Neuronal stem cell (in vitro differentiated cells): ENCODE measurements at regions not wholly inside any gene's neighbourhood (a gene's known extent, or its start where the extent isn't known, plus 50 kb on each side); places are given as distances from the start of the nearest gene placed in this dataset.
"Not testable (repeated sequence)": the region's sequence is repeated elsewhere in the genome, so short reads cannot be mapped to it uniquely, and the experiment has no call there.

ENCODE experiments used
- DNase-seq: peaks from one replicate; pipeline ENCODE4 v3.0.0-alpha.2; 2013; ENCODE audit warnings: low spot score
- H2AFZ ChIP-seq: one replicate; pipeline ENCODE4 v1.6.1; 2013; ENCODE audit warnings: mild to moderate bottlenecking, low read length, inconsistent platforms
- H2AK5ac ChIP-seq: 2 replicates; pipeline ENCODE4 v1.6.1; 2013; ENCODE audit warnings: low read depth, mild to moderate bottlenecking, inconsistent platforms, low read length, moderate library complexity, mixed read lengths
- H2BK120ac ChIP-seq: 2 replicates; pipeline ENCODE4 v1.6.1; 2013; ENCODE audit warnings: low read depth, mild to moderate bottlenecking, inconsistent platforms, low read length, moderate library complexity, mixed read lengths
- H2BK12ac ChIP-seq: one replicate; pipeline ENCODE4 v1.6.1; 2013; ENCODE audit warnings: low read length, inconsistent platforms
- H2BK15ac ChIP-seq: 2 replicates; pipeline ENCODE4 v1.6.1; 2013; ENCODE audit warnings: mild to moderate bottlenecking, low read length, inconsistent platforms, mixed read lengths
- H2BK5ac ChIP-seq: one replicate; pipeline ENCODE4 v1.6.1; 2013; ENCODE audit warnings: inconsistent platforms, mild to moderate bottlenecking, low read length, moderate library complexity
- H3K14ac ChIP-seq: one replicate; pipeline ENCODE4 v1.6.1; 2013; ENCODE audit warnings: low read length, inconsistent platforms
- H3K18ac ChIP-seq: 2 replicates; pipeline ENCODE4 v1.6.1; 2013; ENCODE audit warnings: low read length, inconsistent platforms
- H3K23ac ChIP-seq: 2 replicates; pipeline ENCODE4 v1.6.1; 2013; ENCODE audit warnings: low read depth, mild to moderate bottlenecking, mixed read lengths, low read length, inconsistent platforms; ENCODE audit not compliant: poor library complexity
- H3K27ac ChIP-seq: replicated peaks from 3 replicates; pipeline ENCODE4 v1.5.1; 2013; ENCODE audit warnings: low read length, inconsistent platforms
- H3K27me3 ChIP-seq, 3 experiments: 2 replicates each; pipeline ENCODE4 v1.6.1; 2013; ENCODE audit warnings: low read length in 3 of 3, mild to moderate bottlenecking in 2 of 3, inconsistent platforms in 1 of 3, low read depth in 1 of 3, mixed read lengths in 1 of 3, moderate library complexity in 1 of 3; ENCODE audit not compliant: control insufficient read depth in 3 of 3, insufficient read depth in 3 of 3
- H3K36me3 ChIP-seq, 2 donors: replicated peaks in 1 of 2; 2 replicates each; pipeline ENCODE4 v1.6.1; 2013; ENCODE audit warnings: low read length in 2 of 2; ENCODE audit not compliant: control insufficient read depth in 2 of 2, insufficient read depth in 2 of 2
- H3K4ac ChIP-seq: 2 replicates; pipeline ENCODE4 v1.6.1; 2013; ENCODE audit warnings: inconsistent platforms, mild to moderate bottlenecking, low read length, moderate library complexity
- H3K4me1 ChIP-seq, 2 donors: 1 replicate in 1 of 2; 2 replicates in 1 of 2; pipeline ENCODE4 v1.6.1; 2013; ENCODE audit warnings: low read length in 2 of 2, low read depth in 1 of 2; ENCODE audit not compliant: control insufficient read depth in 2 of 2, insufficient read depth in 1 of 2
- H3K4me2 ChIP-seq: one replicate; pipeline ENCODE4 v1.6.1; 2013; ENCODE audit warnings: mild to moderate bottlenecking, low read length, inconsistent platforms; ENCODE audit not compliant: insufficient read depth, poor library complexity, severe bottlenecking
- H3K4me3 ChIP-seq, 2 donors: 2 replicates each; pipeline ENCODE4 v1.5.1; 2013; ENCODE audit warnings: low read length in 2 of 2, mild to moderate bottlenecking in 2 of 2, inconsistent platforms in 1 of 2, moderate library complexity in 1 of 2
- H3K79me1 ChIP-seq: one replicate; pipeline ENCODE4 v1.6.1; 2013; ENCODE audit warnings: low read depth, mild to moderate bottlenecking, inconsistent platforms, low read length, moderate library complexity
- H3K9ac ChIP-seq: one replicate; pipeline ENCODE4 v1.6.1; 2013; ENCODE audit warnings: mild to moderate bottlenecking, low read depth, low read length, inconsistent platforms; ENCODE audit not compliant: poor library complexity
- H3K9me3 ChIP-seq, 2 donors: replicated peaks in 1 of 2; 2 replicates each; pipeline versions ENCODE3 to v1.6.1; 2013; ENCODE audit warnings: low read length in 2 of 2, mild to moderate bottlenecking in 2 of 2, inconsistent platforms in 1 of 2, low read depth in 1 of 2, mixed read lengths in 1 of 2, moderate library complexity in 1 of 2; ENCODE audit not compliant: control insufficient read depth in 2 of 2, insufficient read depth in 1 of 2
- H4K8ac ChIP-seq: one replicate; pipeline ENCODE4 v1.6.1; 2013; ENCODE audit warnings: low read depth, mild to moderate bottlenecking, inconsistent platforms, low read length, moderate library complexity
- H4K91ac ChIP-seq: one replicate; pipeline ENCODE4 v1.6.1; 2013; ENCODE audit warnings: low read length, low read depth, mild to moderate bottlenecking, inconsistent platforms; ENCODE audit not compliant: poor library complexity
- WGBS, 2 donors: extraction: QIAGEN DNeasy Blood & Tissue Kit; methylation state at CpG; one replicate each; pipeline ENCODE4 v1.1.7; 2013; ENCODE audit warnings: missing lambda C conversion rate in 2 of 2, mixed read lengths in 1 of 2; ENCODE audit not compliant: insufficient read length in 2 of 2, insufficient replicate concordance in 1 of 2; ENCODE audit errors: extremely low coverage in 2 of 2; 5-methylcytosine and 5-hydroxymethylcytosine counted together

DNA sequence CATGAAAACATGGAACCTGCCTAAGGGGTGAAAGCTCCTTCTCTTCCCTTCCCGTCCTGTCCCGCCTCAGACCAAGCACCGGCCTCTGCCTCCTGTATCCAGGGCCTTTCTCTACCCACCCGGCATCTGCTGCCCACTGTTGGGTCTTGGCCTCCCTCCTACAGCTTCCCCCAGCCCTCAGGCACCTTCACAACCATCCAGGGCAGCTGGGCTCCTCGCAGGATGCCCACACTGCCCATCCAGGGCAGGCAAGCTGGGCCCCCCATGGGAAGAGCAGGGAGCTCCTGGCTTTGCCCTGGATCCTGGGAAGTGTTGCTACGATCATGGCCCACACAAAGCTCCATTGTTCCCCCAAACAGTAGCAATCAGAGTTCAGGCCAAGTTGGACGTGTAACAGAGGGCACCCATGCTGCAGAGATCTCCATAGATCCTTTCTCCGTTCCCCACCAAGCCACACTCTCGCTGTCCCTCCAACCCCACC is 206.6 kb downstream of the NDUFA10 start:
- DNase-seq, result no peak
- peak overlapping the region; percentile 15 for H2AK5ac ChIP-seq
- WGBS, 2 donors, result no CpG with 5 or more reads among the region's 9 CpGs

DNA sequence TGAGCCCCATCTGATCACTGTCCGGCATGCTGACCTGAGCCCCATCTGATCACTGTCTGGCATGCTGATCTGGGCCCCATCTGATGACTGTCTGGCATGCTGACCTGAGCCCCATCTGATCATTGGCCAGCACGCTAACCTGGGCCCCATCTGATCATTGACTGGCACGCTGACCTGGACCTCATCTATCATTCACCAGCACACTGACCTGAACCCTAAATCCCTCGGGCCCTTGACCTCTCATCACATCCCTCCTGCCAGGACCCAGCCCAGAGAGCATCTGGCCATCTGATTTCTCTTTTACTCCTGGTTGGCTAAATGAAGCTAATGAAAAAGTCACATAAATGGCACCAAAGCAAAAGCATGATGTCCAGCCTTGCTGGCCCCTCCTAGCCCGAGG is 207.1 kb downstream of the NDUFA10 start:
- Histone ChIP-seq H3K9ac (no peak overlapping the region), H3K23ac (peak overlapping the region; percentile 52), H3K36me3 (no peaks in the 10 kb centered on the region), H2BK120ac (peak overlapping the region; percentile 6), H2BK5ac (no peak overlapping the region), H3K4me3 (no peak overlapping the region), H3K18ac (no peak overlapping the region), H3K14ac (no peak overlapping the region), H2BK12ac (no peak overlapping the region), H2AK5ac (no peak overlapping the region), H2AFZ (no peak overlapping the region), H2BK15ac (peak overlapping the region; percentile 68), H4K8ac (no peak overlapping the region), H4K91ac (no peak overlapping the region), H3K9me3 (no peaks in the 10 kb centered on the region), H3K79me1 (no peaks in the 10 kb centered on the region), H3K4me1 (peaks cover 0 to 3% of the 10 kb centered on the region in 2 donors), H3K27me3 (no peaks in the 10 kb centered on the region), H3K4me2 (no peak overlapping the region), H3K4ac (no peak overlapping the region), H3K27ac (no peak overlapping the region)
- DNase-seq, result no peak
- no CpG with 5 or more reads among the region's 5 CpGs for WGBS, 2 donors

More for the DNA sequence above, 206.6 kb downstream of the NDUFA10 start:
- no peak overlapping the region for H2AFZ ChIP-seq
- H3K36me3 ChIP-seq, result no peaks in the 10 kb centered on the region
- no peak overlapping the region for H3K27ac ChIP-seq
- H3K9me3 ChIP-seq, result no peaks in the 10 kb centered on the region
- peak overlapping the region; percentile 68 for H2BK15ac ChIP-seq
- H3K4ac ChIP-seq, result no peak overlapping the region
- no peak overlapping the region for H2BK12ac ChIP-seq
- no peak overlapping the region for H4K91ac ChIP-seq
- H3K4me2 ChIP-seq, result no peak overlapping the region
- peak overlapping the region; percentile 86 for H3K18ac ChIP-seq
- no peak overlapping the region for H2BK5ac ChIP-seq
- H3K4me1 ChIP-seq, result peaks cover 0 to 3% of the 10 kb centered on the region in 2 donors
- no peak overlapping the region for H3K4me3 ChIP-seq
- peak overlapping the region; percentile 52 for H3K23ac ChIP-seq
- H4K8ac ChIP-seq, result no peak overlapping the region
- no peaks in the 10 kb centered on the region for H3K27me3 ChIP-seq
- H2BK120ac ChIP-seq, result peak overlapping the region; percentile 6
- H3K79me1 ChIP-seq, result no peaks in the 10 kb centered on the region
- H3K9ac ChIP-seq, result no peak overlapping the region
- no peak overlapping the region for H3K14ac ChIP-seq

- H3K9ac ChIP-seq, H3K23ac ChIP-seq, H2BK120ac ChIP-seq, H3K27me3 ChIP-seq, H4K8ac ChIP-seq, H3K27ac ChIP-seq, H2BK15ac ChIP-seq, H3K79me1 ChIP-seq, H3K4me2 ChIP-seq, H2BK5ac ChIP-seq, H2BK12ac ChIP-seq, H2AFZ ChIP-seq, H3K14ac ChIP-seq, H3K4me1 ChIP-seq, H3K4ac ChIP-seq, DNase-seq, H3K36me3 ChIP-seq, H3K18ac ChIP-seq, H4K91ac ChIP-seq, H3K9me3 ChIP-seq, H3K4me3 ChIP-seq: not testable (repeated sequence)
- H2AK5ac ChIP-seq, result peak overlapping the region; percentile 4
- WGBS, 2 donors, result no CpG with 5 or more reads among the region's 8 CpGs
These were observed 207.6 kb downstream of the NDUFA10 start for GRCh38 chr2:239817468-239818031.

DNA sequence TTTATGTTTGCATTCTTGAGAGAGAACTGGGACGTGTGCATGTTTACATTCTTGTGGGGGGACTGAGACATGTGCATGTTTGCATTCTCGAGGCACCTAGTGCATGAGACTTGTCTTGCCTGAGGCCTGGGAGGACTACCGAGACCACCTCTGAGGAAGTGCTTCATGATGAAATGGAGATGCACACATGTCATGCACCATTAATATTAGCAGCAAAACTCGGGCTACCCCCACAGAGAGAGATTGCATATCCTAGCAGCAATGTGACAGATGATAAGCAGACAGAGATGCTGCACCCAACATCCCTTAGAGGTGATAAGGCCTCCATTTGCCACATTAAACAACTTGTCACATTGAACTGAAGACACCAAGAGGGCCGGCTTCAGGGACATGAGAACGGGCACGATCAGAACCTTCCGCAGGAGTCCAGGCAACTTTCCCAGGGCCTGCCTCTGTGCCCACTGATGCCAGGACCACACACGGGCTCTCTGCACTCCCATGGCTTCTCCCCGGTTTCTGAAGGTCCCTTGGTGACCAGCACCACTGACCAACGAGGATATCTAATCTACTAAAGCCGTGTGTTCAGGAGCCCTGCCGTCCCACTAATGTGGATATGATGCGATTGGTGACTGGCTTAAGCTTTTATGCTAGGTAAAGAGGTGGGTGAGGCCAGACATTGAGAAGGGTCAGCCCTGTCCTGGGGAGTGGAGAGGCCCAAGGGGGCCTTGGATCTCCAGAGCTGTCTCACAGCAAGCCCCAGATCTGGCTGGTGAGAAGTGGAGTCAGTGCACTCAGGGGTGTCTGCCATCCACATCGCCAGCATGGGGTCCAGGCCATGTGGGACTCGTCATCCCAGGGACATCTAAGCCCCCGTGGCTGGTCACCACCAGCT is 208.3 kb downstream of the NDUFA10 start:
- no peaks in the 10 kb centered on the region for H3K27me3 ChIP-seq
- no peak overlapping the region for H3K18ac ChIP-seq
- H4K91ac ChIP-seq, result no peak overlapping the region
- H3K4ac ChIP-seq, result no peak overlapping the region
- H2BK15ac ChIP-seq, result no peak overlapping the region
- no peak overlapping the region for H2BK12ac ChIP-seq
- H2BK5ac ChIP-seq, result no peak overlapping the region
- WGBS, 2 donors, result no CpG with 5 or more reads among the region's 17 CpGs
- no peak overlapping the region for H3K4me2 ChIP-seq
- no peak overlapping the region for H2BK120ac ChIP-seq
- H3K79me1 ChIP-seq, result no peaks in the 10 kb centered on the region
- H3K23ac ChIP-seq, result no peak overlapping the region
- no peak for DNase-seq
- no peak overlapping the region for H3K27ac ChIP-seq
- peaks cover 0 to 3% of the 10 kb centered on the region in 2 donors for H3K4me1 ChIP-seq
- no peak overlapping the region for H3K14ac ChIP-seq
- H4K8ac ChIP-seq, result no peak overlapping the region
- H3K9me3 ChIP-seq, result no peaks in the 10 kb centered on the region
- no peak overlapping the region for H3K9ac ChIP-seq
- peak overlapping the region; percentile 4 for H2AK5ac ChIP-seq
- H2AFZ ChIP-seq, result no peak overlapping the region
- H3K36me3 ChIP-seq, result no peaks in the 10 kb centered on the region
- H3K4me3 ChIP-seq, result no peak overlapping the region
